ENCODE measurements at regions not wholly inside any gene's neighbourhood (a gene's known extent, or its start where the extent isn't known, plus 50 kb on each side); places are given as distances from the start of the nearest gene placed in this dataset.
"Not testable (repeated sequence)": the region's sequence is repeated elsewhere in the genome, so short reads cannot be mapped to it uniquely, and the experiment has no call there.

DNA sequence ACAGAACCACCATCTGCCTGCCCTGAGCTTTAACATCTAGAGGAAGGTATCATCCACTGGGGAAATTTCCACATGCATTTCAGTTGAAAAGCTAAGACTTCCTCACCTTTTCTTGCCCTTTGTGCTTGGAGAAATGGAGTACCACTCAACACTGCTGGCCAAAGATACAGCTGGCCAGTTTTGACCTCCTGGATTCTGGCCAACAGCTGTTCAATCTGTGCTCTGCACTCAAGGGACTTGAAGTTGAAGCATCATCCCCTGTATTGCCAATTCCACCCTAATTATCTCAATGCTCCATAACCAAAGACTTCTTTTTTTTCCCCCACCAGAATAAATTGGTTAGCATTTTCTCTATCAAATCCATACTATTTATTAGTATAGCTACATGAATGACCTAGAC is 70.4 kb upstream of the PRDM9 start:
- Histone ChIP-seq H3K27ac (no peak overlapping the region), H3K4me3 (no peak overlapping the region), H3K36me3 (no peaks in the 10 kb centered on the region), H3K4me1 (no peaks in the 10 kb centered on the region), H3K27me3 (no peaks in the 10 kb centered on the region), H3K9me3 (peaks cover 0 to 5% (median 0%) of the 10 kb centered on the region in 4 donors)
- TF ChIP-seq POLR2A (IDR thresholded peaks at IDR 0.05), result no peak
- TF ChIP-seq, protein P1, sequence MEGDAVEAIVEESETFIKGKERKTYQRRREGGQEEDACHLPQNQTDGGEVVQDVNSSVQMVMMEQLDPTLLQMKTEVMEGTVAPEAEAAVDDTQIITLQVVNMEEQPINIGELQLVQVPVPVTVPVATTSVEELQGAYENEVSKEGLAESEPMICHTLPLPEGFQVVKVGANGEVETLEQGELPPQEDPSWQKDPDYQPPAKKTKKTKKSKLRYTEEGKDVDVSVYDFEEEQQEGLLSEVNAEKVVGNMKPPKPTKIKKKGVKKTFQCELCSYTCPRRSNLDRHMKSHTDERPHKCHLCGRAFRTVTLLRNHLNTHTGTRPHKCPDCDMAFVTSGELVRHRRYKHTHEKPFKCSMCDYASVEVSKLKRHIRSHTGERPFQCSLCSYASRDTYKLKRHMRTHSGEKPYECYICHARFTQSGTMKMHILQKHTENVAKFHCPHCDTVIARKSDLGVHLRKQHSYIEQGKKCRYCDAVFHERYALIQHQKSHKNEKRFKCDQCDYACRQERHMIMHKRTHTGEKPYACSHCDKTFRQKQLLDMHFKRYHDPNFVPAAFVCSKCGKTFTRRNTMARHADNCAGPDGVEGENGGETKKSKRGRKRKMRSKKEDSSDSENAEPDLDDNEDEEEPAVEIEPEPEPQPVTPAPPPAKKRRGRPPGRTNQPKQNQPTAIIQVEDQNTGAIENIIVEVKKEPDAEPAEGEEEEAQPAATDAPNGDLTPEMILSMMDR (IDR thresholded peaks at IDR 0.05), result no peak
- DNase-seq, result no peak

DNA sequence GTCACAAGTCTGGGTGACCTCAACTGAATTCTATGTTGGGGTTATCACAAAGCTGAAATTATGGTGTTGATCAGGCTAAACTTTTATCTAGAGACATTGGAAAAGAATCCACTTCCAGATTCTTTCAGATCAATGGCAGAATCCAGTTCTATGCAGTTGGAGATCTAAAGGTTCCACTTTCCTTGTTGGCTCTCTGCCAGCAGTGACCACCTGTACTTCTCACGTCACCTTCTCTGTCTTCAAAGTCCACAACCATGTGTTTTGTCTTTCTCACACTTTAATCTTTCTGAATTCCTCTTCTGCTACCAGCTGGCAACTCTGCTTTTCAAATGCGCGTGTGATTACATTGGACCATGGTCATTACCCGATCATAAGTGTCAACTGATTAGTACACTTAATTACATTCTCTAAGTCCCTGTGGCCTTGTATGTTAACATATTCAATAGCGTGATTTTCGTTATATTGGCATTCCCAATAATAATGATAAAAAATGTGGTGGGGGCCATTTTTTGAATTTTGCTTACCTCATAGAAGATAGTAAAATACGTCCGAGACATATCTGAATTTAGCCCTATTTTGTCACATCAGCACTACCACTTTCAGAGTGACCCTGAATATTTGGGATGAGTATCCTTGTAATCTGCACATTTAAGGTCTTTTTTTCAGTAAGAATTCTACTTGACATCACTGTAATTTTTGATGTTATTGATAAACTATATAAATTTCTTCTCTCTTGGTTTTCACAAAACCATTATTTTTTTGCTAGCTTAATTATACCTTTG is 73.7 kb upstream of the PRDM9 start:
- no peaks in the 10 kb centered on the region for H3K4me1 ChIP-seq
- DNase-seq, result no peak
- no peak for TF ChIP-seq POLR2A (IDR thresholded peaks at IDR 0.05)
- TF ChIP-seq, protein P1 (IDR thresholded peaks at IDR 0.05), result no peak
- H3K4me3 ChIP-seq, result no peak overlapping the region
- H3K36me3 ChIP-seq, result no peaks in the 10 kb centered on the region
- H3K27ac ChIP-seq, result no peak overlapping the region
- H3K9me3 ChIP-seq, result peaks cover 0 to 5% (median 0%) of the 10 kb centered on the region in 4 donors
- no peaks in the 10 kb centered on the region for H3K27me3 ChIP-seq

DNA sequence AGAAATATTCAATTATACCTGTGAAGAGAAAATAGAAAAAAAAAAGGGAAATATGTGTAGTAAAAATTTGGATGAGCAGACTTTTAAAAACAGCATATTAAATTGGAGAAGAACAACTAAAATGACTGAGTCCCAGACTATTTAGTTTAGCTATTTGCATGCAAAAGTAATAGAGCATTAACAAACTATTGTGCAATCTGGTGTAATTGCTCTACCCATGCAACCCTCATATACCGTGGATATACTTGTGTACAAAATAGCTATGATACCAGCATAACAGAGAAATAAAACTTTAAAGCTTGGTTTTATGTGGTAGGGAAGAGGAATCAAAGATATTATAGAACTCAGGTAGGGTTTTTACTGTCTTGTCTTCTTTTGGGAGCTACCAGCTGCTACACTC is 78.7 kb upstream of the PRDM9 start:
- H3K27me3 ChIP-seq, result no peaks in the 10 kb centered on the region
- no peak for TF ChIP-seq POLR2A (IDR thresholded peaks at IDR 0.05)
- TF ChIP-seq, protein P1 (IDR thresholded peaks at IDR 0.05), result no peak

DNA sequence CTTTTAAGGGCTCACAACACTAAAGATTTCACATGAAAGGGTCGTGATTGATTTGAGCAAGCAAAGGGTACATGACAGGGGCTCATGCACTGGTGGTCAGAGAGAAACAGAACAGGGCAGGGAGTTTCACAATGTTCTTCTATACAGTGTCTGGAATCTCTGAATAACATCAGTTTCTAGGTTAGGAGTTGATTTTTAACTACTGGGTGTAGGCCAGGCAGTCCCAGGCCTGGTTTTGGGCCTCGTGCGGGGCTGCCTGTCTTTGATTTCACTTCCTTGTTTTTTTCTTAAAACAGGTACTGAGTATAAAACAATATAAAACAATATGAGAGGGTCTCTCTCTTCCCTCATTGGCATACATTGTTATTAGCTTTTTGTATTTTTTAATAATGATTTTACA is 87.2 kb upstream of the PRDM9 start:
- not testable (repeated sequence) for H3K4me1 ChIP-seq, H3K27me3 ChIP-seq, DNase-seq, H3K27ac ChIP-seq, H3K36me3 ChIP-seq, H3K4me3 ChIP-seq, H3K9me3 ChIP-seq

More for the DNA sequence above, 78.7 kb upstream of the PRDM9 start:
- Histone ChIP-seq H3K36me3 (no peaks in the 10 kb centered on the region), H3K9me3 (no peaks in the 10 kb centered on the region), H3K27ac (no peak overlapping the region), H3K4me1 (no peaks in the 10 kb centered on the region), H3K4me3 (no peak overlapping the region)
- DNase-seq, result no peak

DNA sequence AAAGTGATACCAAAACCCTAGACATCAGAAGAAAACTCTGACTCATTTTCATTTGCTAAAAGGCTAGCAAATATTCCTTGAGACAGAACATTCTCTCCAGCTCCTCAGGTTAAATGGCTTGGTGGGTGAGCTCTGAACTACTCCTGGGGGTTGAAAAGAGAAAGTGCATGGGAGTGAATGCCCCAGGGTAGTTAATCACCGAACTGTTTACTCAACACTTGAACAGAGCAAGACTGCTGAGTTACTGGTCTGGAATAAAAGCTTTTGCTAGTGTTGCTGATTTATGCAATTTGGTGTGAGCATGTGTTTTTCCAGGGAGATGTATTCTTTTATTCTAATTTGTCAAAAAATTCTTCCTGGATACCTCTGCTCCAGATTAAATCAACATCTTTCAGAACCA is 88.3 kb upstream of the PRDM9 start:
- no peaks in the 10 kb centered on the region for H3K36me3 ChIP-seq
- no peaks in the 10 kb centered on the region for H3K9me3 ChIP-seq
- no peaks in the 10 kb centered on the region for H3K4me1 ChIP-seq
- H3K27ac ChIP-seq, result no peak overlapping the region
- TF ChIP-seq, protein P1 (IDR thresholded peaks at IDR 0.05), result no peak
- TF ChIP-seq POLR2A (IDR thresholded peaks at IDR 0.05), result no peak
- DNase-seq, result no peak
- no peaks in the 10 kb centered on the region for H3K27me3 ChIP-seq
- H3K4me3 ChIP-seq, result no peak overlapping the region

DNA sequence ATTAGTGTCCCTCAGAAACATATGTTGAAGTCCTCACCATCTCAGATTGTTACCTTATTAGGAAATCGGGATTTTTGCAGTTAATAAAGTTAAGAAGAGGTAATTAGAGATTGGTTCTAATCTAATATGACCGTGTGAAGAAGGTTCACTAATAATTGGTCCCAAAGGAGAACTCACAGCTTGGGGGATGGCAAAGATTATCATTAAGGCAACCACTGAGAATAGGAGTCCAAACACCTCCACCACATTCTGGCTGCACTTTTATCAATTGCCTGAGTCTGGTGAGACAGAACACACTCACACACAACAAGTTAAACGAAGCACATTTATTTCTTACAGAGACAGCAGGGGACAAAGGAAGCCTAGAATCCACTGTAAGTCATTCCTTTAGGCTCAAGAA is 94.9 kb upstream of the PRDM9 start:
- TF ChIP-seq, protein P1 (IDR thresholded peaks at IDR 0.05), result no peak
- TF ChIP-seq POLR2A (IDR thresholded peaks at IDR 0.05), result no peak
- Histone ChIP-seq H3K27ac (no peak overlapping the region), H3K9me3 (no peaks in the 10 kb centered on the region), H3K4me3 (no peak overlapping the region), H3K27me3 (no peaks in the 10 kb centered on the region), H3K36me3 (no peaks in the 10 kb centered on the region), H3K4me1 (no peaks in the 10 kb centered on the region)
- DNase-seq, result no peak
